Activated CD4-positive, alpha-beta T cell treated with anti-CD3 and anti-CD28 coated beads, Interleukin-2, amount 50 U/mL, for 4 hours (primary cell): ENCODE measurements at regions not wholly inside any gene's neighbourhood (a gene's known extent, or its start where the extent isn't known, plus 50 kb on each side); places are given as distances from the start of the nearest gene placed in this dataset.

ENCODE experiments used
- DNase-seq, 2 experiments: peaks; one replicate each; pipeline ENCODE4 v3.0.0-alpha.2; 2020

DNA sequence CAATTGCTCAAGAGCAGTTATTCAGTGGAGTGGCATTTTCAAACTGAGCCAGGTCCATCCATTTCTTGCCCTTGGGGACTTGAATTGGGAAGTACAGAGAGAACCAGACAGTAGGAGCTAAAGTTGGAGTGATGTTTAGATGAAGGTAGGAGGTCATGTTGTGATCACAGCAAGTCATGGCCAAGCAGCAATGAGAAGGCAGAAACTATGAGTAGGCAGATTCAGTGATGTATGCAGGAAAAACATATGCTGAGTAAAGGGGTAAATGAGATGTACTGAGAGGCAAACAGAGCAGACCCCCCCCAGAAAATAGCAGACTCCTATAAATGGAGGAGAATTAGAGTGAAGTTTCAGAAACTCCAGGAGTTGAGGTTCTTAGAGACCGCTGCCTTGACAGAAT is 95.8 kb downstream of the PERP start:
- DNase-seq: no peak

DNA sequence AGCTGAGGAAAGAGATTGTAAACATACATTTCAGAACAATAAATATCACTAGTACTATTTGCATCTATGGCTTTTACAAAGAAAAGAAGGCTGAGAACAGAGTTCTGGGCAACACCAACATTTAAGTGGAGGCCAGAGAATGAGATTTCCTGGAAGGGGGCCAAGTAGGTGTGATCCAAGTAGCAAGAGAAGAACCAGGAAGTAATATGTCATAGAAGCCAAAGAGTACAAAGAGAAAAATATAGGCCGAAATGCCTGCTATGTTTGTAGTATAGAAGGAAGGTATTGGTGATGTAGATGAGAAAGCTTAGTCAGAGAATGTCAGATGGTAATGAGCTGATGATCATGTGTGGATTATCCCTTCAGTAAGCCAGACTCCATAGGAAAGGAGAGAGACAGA is 94.5 kb downstream of the PERP start:
- no peak for DNase-seq

GRCh38 chr6:138013959-138014358 is 93.3 kb downstream of the PERP start:
- no peak for DNase-seq

GRCh38 chr6:138017166-138017757 is 90.0 kb downstream of the PERP start:
- DNase-seq: no peak

GRCh38 chr6:138018297-138018696 is 88.9 kb downstream of the PERP start:
- DNase-seq: no peak

DNA sequence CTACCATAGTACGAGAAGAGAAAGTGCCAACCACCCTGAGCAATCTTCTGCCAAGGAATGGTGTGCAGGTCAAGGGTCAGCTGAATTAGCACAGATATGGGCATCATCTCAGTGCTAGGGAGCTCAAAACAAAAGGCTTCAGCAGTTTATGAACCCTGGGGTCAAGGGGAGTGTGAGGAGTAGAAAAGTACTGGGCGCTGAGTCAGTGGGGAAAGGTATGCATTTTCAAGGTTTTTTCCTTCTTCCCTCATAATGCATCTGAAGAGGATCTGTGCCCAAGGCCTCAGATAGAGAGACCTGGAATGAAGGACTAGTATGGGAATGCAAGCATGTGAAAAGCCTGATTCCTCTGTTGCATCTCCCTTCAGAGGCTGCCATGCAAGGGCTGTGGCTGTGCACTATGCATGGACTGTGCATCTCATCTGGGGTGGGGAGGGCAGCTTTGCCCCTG is 81.7 kb downstream of the PERP start:
- DNase-seq: no peak

DNA sequence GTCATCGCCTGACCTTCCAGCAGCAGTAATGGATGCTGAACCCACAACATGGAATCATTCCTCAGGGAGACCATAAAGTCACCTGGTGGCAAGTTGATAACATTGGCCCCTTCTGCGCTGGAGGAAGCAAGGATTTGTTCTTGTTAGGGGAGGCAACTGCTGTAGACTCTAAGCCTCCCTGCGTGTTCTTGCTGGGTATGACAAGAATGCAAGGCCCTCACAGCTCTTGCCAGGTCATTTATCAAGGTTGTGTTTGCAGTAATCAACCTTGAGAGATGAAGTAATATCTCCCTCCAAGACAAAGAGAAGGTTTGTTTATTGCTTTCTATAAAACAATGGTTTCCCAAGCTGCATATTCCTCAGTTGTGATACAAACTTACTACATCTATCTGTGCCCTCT is 80.9 kb downstream of the PERP start:
- no peak for DNase-seq

- no peak for DNase-seq
Observed at GRCh38 chr6:138028893-138029292, 78.3 kb downstream of the PERP start.

DNA sequence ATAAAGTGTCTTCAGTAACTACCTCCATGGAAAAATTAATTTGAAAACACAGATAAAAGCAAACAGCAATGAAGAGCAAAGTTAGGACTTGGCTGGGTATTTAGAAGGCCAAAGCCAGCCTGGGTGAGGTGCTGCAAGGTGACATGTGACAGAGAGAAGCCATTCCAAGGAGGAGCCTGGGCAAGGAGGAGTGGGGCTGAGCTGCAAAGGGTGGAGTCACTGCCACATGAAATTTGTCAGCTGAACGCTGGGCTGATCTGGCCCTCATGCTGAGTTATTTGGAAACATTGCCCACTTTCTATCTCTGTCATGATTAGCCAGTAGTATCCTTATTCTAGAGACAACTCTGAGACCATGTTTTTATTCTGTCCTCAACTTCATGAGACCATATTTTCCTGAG is 76.3 kb downstream of the PERP start:
- DNase-seq: no peak

- DNase-seq: no peak
Observed at GRCh38 chr6:138031417-138031816, 75.8 kb downstream of the PERP start.

- no peak for DNase-seq
Observed at GRCh38 chr6:138031850-138032249, 75.4 kb downstream of the PERP start.

DNA sequence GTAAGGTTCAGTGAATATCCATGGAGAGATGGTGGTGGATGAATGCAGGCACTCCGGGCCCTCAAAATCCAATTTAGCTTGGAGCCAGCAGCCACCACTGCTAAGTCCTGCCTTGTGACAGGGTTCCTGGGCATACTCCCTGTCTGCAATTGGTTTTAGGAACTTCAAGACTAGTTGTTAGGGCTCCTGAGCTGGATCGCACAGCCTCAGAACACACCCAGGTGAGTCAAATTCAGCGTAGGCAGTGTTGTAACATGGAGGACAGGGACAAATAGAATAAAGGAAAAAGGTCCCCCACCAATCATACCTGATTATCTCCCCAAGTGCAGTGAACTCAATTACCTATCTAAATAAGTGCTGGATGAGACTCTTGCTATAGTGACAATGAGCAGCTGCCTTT is 74.6 kb downstream of the PERP start:
- DNase-seq: no peak

GRCh38 chr6:138034229-138034628 is 73.0 kb downstream of the PERP start:
- no peak for DNase-seq

DNA sequence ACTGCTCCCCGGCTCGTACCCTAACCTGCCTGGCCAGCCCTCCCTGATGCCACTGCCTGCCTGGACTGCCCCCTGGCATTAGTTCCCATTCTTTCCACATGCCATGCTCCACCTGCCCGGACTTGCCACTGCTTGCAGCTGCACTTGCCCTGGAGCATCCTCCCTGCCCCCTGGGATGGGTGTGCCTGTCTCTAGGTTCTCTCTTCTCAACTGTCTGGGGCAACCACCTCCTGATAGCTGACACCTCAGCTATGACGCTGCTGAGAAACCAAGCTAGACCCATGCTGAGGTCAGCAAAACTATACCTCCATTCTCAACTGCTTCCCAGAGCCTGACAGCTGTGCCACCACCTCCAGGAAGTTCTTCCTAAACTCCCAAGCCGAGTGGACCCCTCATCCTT is 72.1 kb downstream of the PERP start:
- no peak for DNase-seq

- DNase-seq: no peak
Observed at GRCh38 chr6:138036111-138036510, 71.1 kb downstream of the PERP start.

GRCh38 chr6:138037009-138037504 is 70.2 kb downstream of the PERP start:
- no peak for DNase-seq

DNA sequence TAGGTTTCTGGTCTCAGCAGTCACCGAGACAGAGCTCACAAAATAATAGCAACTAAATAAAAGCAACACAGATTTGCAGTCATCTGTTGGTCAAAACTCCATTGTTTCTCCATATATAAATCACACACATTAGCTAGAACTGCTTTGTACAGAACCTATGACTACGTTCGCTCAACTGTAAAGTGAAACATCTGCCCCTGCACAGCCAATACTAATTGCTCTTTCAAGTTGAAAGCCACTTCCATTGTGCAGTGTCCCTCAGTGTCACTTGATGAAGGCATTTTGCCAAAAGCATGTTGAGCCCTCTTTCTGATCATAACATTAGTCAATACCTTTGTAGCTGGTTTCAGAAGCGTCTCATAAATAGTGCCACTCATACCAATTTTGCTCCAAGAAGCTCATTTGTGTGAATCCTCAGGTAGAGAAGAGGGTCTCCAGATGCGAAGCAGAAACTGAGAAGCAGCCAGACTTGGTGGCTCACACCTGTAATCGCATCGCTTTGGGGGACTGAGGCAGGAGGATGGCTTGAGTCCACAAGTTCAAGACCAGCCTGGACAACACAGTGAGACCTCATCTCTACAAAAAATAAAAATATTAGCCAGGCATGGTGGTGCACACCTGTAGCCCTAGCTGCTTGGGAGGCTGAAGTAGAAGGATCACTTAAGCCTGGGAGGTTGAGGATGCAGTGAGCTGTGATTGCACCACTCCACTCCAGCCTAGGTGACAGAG is 68.9 kb downstream of the PERP start:
- DNase-seq: no peak
